Sigmoid colon (tissue), 4 donors: ENCODE measurements at regions not wholly inside any gene's neighbourhood (a gene's known extent, or its start where the extent isn't known, plus 50 kb on each side); places are given as distances from the start of the nearest gene placed in this dataset.

Experiments used
- EP300 ChIP-seq, 4 donors: sonication (generic); formaldehyde crosslinking; IDR thresholded peaks; one replicate each; pipeline ENCODE4 v1.6.1; 2017; ENCODE audit warnings: antibody characterized with exemption in 4 of 4
- POLR2A ChIP-seq, 2 donors: fragments of 450-650 bp; IDR thresholded peaks; one replicate each; pipeline ENCODE4 v1.6.1; 2016; ENCODE audit warnings: antibody characterized with exemption in 2 of 2, mild to moderate bottlenecking in 2 of 2, moderate library complexity in 2 of 2
- POLR2AphosphoS5 ChIP-seq, 4 donors: sonication (generic); formaldehyde crosslinking; IDR thresholded peaks; one replicate each; pipeline ENCODE4 v1.6.1; 2017; ENCODE audit warnings: antibody characterized with exemption in 4 of 4
- TF ChIP-seq, protein P1 (sequence below), 4 experiments: fragments of 450-650 bp in 3 of 4; fragments of 200-600 bp in 1 of 4; IDR thresholded peaks; one replicate each; pipeline ENCODE4 v1.5.1; 2016 to 2019; ENCODE audit warnings: antibody characterized with exemption in 4 of 4, mild to moderate bottlenecking in 3 of 4, moderate library complexity in 2 of 4

DNA sequence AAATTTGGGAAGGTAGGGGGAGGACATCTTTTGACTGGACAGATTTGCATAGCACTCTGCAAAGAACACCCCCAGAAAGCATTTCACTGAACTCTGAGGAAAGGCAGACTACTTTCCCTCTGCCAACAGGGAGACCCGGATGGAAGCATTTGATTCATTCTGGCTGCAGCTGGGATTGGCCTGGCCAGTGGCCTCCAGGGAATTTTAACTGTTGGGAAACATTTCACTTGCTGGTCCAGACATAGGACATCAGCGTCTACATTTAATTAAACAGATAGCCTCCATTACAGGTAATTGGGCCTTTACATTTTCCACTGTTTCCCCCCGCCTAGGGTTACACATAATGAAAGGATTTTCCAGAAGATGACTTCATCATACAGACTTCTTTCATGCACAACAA lies 92.8 kb downstream of the MARCHF4 start:
- TF ChIP-seq, protein P1, sequence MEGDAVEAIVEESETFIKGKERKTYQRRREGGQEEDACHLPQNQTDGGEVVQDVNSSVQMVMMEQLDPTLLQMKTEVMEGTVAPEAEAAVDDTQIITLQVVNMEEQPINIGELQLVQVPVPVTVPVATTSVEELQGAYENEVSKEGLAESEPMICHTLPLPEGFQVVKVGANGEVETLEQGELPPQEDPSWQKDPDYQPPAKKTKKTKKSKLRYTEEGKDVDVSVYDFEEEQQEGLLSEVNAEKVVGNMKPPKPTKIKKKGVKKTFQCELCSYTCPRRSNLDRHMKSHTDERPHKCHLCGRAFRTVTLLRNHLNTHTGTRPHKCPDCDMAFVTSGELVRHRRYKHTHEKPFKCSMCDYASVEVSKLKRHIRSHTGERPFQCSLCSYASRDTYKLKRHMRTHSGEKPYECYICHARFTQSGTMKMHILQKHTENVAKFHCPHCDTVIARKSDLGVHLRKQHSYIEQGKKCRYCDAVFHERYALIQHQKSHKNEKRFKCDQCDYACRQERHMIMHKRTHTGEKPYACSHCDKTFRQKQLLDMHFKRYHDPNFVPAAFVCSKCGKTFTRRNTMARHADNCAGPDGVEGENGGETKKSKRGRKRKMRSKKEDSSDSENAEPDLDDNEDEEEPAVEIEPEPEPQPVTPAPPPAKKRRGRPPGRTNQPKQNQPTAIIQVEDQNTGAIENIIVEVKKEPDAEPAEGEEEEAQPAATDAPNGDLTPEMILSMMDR (IDR thresholded peaks at IDR 0.05): no peak
- TF ChIP-seq POLR2A (IDR thresholded peaks at IDR 0.05): no peak
- TF ChIP-seq EP300 (IDR thresholded peaks at IDR 0.05): no peak
- TF ChIP-seq POLR2AphosphoS5 (IDR thresholded peaks at IDR 0.05): no peak
